GM11168 (cell line): ENCODE measurements at regions not wholly inside any gene's neighbourhood (a gene's known extent, or its start where the extent isn't known, plus 50 kb on each side); places are given as distances from the start of the nearest gene placed in this dataset.

Source experiments
- in situ Hi-C: fragments of 300-500 bp; cut with MboI; formaldehyde crosslinking; loops from one replicate; pipeline ENCODE4 v1.12.0; 2022; ENCODE audit warnings: low sequenced_read_pairs; ENCODE audit not compliant: unreplicated experiment

DNA sequence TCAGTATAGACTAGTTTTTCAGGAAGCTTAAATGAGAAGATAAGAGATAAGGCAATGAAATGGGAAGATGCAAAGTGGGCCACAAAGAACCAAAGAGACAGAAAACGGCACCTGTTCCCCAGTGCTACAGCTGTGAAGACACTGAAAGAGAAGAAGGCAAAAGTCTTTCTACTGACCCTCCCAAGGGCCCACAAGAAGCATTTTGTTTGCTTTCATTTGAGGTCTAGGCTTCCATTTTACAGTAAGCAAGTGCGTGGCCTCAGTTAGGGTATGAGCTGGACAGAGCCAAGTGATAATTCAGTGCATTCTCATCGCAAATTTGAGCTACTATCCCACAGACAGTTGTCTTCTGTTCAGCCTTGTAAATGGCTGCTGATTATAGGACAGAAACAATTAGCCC lies 53.4 kb upstream of the STK17B start:
- in situ Hi-C loops = no loop called here

DNA sequence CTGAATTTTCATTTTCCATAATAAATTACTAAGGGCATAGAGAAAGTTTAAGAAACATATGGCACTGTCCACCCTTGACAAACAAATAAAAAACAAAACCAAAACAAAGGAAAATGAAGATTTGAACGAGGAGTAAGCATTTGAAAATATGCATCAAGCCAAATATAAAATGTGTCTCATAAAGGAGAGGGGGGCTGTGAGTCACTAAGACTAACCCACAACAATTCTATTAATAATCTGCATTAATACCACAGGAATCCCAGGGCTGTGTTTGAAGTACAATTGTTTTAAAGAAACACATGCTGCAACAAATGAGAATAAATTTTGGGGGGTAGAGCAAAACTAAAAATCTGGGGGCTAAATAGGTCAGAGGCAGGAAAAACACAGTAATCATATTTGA lies 53.8 kb upstream of the STK17B start:
- in situ Hi-C loops = no loop called here

DNA sequence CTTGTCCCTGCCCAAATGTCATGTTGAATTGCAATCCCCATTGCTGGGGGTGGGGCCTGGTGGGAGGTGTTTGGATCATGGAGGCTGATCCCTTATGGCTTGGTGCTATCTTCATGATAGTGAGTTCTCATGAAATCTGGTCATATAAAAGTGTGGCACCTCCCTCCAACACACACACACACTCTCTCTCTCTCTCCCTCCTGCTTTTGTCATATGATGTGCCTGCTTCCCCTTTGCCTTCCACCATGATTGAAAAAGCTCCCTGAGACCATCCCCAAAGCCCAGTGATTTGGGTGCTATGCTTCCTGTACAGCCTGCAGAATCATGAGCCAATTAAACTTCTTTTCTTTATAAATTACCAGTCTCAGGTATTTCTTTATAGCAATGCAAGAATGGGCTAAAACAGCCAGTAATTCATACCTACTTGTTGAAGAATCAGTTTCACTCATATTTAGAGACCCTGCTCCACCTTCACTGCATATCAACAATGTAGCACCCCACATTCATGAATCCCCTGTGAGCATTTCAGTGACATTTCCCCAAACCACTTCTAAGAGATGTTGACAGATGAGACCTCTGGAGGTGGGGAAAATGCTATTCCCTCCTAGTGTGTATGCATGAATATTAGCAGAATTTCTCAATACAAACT lies 54.8 kb upstream of the STK17B start:
- in situ Hi-C loops = no loop called here

DNA sequence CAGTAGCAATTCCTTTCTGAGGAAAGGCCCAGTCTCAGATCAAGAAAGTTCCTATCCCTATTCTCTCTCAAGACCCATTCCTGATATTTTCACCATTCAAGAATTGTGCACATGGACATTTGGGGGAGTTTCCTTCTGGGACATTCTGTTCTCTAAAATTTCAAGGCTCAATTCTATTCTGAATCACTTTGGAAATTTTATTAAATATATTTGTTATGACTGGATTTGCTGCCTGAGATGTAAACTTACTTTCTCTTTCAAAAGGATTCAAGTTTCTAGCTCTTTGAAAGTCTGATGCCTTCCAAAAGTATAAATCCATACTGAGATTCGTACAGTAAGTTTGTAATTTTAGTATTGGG lies 55.3 kb upstream of the STK17B start:
- in situ Hi-C loops = no loop called here

DNA sequence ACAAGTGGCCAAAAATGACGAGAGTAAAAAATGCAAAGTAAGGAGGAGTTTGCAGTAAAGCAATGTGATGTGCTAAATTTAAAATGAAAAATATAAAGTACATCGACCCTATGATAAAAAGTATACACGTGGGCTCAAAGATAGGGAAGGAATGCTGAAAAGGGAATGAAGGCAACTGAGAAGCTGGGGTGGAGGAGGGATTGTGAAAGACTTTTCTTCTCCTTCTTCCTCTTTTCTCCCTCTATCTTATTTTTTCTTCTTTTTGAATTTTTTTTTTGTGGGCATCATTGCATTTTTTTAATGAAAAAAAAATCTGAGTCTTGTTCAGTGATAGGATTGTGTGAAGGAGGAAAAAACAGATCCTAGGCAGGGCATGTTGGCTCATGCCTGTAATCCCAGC lies 57.6 kb upstream of the STK17B start:
- in situ Hi-C loops = no loop called here

DNA sequence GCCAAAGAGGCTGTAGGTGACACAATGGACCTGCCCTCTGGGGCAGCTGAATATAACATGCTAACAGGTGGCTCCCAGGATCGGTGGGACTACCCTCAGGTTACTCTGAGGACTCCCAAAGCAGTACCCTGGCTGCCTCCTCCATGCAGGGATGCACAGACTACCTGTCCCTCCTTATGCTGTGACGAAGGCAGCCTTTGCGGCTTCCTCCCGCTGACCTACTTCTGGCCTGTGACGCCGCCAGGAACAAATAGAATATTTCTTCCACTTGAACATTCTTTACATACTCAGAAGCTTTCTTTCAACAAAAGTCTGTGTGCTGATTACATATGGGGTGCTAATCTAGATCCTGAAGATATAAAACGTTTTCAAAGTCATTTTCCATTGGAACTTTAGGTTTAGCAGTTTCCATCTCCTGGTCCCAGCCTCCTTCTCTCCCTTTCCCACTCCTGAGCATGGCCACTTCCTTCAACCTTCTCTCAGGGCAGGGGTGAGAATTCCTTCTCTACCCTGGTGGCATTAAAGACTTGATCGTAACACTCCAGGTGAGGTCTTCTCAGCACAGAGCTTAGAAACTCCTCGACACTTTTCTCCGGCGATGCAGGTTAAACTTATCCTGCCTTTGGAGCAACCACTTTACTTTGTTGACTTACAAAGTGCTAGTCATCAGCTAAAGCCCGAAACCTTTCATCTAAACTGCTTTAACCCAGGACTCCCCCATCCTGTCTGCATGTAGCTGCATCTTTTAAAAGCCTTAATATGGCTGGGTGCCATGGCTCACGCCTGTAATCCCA lies 58.9 kb upstream of the STK17B start:
- in situ Hi-C loops = no loop called here

DNA sequence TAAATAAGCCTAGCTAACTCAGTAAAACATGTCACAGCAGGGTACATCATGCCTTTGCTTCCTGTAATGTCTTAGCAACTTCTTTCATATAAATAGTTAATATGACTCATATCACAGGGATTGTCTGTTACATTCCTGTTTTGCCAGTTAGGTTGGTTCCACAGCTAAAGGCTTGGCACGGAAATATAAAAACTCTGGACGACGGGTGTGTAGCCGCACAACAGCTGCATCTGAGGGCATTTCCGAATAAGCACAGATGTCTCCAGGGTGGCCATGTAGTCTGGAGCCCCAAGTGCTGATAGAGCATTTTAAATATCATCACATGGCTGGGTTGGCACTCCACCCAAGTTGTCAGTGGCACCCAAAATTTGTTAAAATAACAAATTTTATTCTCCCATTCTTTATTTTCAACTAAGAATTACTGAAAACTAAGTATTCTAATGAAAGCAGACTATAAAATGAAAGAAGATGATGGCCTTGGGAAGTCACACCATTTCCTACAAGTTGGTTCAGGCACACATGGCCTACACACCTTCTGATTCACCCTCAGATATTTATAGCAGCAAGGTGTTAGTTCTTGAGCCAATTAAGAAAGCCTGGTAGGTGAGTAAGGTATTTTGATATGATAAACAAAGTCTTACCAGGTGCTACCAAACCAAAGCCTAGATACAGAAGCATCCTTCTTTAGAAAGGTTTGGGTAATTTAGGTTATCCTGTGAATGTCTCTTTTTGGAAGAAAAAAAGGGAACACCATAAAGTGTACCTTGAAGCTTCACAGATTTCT lies 61.8 kb upstream of the STK17B start:
- in situ Hi-C loops = no loop called here

DNA sequence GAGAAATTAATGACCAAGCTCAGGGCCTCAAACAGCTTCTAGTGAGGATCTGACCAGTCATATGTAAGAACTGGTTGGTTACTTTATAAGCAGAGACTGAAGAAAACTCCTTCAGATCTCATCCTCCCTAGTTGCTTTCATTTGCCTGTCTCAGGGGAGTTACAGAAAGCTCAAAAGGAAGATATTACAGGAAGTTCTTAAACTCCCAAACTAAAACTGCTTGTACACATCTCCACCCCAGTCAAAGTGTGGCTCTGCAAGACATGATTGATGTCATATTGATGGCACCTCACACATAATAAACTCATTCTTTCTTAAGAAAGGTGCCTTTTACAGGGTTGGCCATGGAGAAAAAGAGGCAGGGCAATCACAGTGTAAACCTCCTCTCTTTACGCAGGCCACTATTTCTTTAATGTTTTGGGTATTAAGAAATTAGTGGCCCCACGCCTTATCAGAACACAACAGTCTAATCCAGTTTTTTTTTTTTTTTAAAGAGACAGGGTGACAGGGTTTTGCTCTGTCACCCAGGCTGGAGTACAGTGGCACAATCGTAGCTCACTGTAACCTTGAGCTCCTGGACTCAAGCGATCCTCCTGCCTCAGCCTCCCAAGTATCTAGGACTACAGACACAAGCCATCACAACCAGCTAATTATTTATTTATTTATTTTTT lies 62.6 kb upstream of the STK17B start:
- in situ Hi-C loops = no loop called here

DNA sequence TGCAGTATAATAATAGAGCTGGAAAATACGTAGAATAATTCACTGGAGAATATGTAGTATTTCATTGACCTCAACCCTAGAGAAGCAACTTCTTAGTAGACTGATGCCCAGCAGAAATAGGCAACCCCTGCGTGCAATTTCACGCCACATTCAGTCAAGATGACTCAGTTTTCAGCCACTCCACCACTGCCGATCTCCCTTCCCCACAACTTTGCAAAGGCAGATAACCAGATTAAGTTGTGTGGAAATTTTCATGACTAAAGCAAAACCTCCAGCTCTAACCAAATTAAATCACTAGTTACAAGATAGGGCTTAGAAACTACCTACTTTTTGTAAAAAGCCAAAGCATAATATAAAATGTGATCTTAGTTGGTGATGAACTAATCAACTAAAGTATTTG lies 63.3 kb upstream of the STK17B start:
- in situ Hi-C loops = no loop called here

DNA sequence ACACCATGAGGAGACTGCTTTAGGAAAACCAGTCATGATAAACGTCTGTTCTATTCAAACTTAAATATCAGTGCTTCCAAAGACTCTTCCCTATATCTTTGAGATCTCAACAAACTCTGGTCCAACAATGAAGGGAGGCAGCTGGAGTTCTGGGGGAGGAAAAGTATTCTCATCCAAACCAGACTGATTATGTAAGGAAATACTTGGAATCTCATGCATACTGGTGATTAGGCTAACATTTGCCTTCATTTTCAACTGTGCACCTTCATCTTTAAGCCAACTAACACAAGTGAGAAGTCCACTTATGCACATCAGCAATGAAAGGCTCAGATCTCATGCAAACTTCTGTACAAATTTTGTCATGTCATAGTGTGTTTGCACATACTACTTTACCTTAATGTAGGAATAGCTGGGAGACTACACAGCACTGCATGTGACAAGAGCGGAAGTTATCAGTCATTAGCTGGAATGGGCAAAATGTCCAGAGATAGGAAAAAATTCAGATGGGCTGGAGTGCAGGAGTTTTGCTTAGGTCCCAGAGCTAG lies 67.5 kb upstream of the STK17B start:
- in situ Hi-C loops = no loop called here

DNA sequence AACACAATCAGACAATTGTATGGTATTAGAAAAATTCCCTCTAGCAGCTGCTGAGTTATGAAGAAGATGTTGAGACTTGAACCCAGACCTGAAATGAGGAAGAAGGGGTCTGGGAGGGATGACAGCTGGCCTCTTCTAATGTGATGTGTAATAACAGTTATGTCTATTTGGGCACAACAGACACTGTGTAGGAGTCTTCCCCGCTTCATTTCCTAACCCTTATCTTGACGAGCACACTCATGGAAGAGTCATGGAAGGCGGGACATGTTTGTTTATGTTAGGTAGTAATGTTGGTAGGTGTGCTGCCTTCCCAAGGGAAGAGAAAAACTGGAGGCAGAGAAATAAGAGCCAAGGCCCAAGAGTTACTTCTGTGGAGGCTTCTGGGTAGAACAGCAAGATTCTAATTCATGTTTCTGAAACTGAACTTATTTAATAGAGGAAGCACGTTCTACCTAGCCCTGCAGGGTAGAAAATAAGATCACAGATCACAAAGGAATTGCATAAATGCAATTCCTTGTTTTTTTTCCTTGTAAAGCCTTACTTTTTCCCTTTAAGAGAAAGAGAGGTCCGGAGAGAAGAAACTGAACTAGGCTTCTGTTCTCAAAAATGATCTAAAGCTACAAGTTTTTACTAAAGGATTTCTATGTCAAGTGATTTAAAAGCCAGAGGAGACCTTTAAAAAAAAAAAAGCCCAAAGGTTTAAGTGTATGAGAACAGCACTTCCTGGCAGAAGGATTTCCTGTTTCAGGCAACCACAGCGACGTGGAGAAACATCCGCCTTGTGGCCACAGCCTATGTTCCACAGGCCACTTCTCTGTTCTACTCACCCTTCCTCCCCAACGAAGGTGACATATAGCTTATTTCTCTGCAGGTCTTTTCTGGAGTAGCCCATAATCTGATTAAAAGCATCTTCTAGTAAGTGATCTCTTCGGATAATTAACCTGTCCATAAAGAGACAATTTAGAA lies 68.5 kb upstream of the STK17B start:
- in situ Hi-C loops = no loop called here

DNA sequence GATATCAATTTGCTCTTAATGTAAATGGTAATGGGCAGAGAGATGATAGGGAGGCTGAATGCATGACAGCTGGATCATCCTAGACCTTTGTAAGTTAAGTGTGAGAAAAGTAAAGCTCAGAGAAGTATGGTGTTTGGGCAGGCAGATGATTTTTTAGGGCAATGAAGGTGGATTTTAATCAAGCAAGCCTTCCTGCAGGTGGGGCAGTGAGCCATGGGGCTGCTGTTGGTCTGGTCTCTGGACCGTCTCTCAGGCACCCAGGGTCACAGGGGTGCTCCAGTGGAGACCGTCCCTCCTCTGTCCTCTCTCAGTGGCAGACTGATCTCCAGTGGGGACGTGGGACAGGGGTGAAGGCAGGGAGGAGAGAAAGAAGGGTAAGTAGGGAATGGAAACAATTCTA lies 69.8 kb upstream of the STK17B start:
- in situ Hi-C loops = no loop called here

DNA sequence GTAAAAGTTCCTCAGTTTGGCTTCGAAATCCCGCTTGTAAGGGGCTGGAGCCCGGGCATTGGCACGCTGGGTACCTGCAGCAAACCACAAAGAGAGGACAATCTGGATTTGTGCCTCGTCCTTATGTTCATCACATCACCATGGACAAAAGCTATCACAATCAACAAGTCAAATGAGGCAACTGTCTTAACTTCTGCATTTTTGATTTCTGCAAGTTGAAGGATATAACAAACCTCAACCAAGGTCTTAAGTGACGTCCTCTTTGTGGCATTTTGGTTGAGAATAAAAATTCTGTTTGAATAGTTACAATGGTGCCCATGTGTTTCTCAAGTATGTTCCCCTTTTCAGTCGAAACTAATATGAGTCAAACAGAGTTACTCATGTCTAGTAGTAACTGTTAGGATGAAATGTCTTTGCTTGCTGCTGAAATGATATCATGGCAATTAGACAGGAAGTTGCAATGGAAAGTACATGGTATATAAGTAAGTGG lies 70.8 kb upstream of the STK17B start:
- in situ Hi-C loops = no loop called here

DNA sequence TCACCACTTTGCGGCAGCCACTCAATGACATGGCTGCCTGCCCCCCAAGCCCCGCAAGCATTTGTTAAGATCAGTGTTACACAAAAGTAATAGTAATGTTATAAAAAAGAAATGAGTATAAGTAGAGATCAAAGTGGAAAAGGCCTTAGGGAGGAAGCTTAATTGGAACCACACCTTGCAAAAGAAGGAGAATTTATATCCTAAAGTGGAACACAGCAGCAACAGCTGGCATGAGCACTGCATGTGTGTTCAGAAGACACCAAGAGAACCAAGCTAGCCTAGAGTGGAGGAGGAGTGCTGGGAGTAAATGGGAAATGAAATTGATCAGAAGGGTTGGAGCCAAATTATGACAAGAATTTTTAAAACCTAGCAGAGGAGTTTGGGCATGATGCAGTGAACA lies 73.1 kb upstream of the STK17B start:
- in situ Hi-C loops = no loop called here

DNA sequence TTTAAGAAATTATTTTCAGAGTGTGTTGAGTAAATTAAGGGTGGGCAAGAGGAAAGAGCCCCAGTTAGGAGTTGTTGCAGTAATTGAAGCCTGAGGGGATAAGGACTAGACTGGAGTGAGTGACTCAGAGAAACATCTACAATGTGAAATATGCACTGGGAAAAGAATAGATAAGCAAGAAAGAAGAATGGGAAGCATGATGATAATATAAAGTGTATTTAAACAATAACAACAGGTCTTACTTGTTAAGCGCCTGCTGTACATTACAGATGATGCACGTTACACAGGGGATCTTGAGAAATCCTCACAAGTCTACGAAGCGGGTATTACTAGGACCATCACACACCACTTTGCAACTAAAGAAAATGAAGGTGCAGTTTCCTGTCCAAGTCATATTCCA lies 73.6 kb upstream of the STK17B start:
- in situ Hi-C loops = no loop called here

DNA sequence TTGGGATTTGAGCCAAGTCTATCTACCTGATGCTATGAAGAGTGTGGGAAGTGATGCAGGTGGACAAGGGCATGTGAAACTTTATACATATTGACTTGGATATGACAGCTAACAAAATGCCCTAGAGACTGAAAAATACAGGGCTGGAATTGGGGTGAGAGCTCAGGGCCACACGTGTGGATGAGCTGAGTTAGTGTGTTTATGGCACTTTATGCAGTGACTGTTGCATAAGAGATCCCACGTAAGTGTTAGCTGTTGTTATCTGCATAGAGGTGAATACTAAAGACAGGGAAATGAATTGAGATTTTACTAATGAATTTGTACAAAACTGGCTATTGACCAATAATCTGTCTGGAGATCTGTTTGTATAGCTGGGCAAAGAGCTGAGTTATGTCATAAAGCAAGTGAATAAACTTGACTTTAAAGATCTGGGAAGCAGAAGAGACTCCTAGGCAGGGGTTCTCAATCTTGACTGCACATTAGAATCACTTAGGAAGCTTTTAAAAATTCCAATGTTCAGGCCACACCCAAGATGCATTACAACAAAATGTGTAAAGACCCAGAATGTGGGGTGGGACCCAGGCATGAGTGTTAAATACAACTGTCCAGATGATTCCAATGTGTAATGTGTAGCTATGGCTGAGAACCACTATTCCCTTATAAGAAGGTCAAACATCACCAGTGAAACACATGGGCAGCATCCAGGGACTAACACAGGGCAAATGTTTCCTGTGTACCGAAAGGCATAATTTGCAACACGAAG lies 74.2 kb upstream of the STK17B start:
- in situ Hi-C loops = no loop called here

DNA sequence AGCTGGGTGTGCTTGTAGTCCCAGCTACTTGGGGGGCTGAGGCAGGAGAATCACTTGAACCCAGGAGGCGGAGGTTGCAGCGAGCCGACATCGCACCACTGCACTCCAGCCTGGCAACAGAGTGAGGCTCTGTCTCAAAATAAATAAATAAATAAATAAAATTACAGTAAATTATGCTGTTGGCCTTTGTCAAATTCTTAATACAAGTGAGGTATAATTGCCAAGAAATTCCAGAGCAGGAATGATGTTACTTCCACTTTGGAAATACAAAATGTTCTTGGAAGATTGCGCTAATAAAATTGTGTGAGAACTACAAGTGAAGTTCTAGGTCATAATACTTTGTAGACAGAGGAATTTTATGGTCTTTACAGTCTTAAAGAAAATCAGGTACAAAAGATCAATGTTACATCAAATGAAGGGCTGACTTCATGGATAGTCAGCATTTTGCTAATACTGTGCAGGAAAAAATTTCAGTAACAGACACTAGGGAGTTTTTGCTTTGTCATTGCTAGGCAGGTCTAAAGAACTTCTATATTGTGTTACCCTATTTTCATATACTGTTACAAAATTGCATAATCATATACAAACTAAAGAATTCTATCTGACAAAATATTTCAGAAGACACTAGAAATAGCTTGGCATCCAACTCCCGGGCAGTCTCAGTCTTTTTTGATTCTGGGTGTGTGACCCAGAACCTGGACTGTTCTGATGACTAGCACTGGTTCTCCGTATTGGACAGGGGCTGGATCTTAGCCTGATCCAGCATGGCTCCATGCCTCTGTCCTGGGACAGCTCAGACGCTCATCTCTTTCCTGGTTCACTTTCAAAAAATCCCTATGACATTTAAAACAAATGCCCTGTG lies 76.0 kb upstream of the STK17B start:
- in situ Hi-C loops = no loop called here

DNA sequence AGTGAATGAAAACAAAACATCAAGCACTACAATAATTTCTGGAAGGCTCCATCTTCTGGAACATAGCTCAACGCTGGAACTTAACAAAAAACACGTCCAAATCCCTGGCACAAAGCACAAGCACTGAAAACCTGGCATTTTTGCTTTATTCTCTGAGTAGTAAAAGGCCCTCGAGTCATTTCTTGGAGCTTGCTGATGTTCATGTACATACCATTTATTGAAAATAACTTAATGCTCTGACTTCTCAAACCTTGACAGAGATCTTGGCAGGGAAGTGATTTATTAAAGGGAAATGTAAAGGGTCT lies 76.5 kb upstream of the STK17B start:
- in situ Hi-C loops = no loop called here
